Erythroblast (primary cell): ENCODE measurements at regions not wholly inside any gene's neighbourhood (a gene's known extent, or its start where the extent isn't known, plus 50 kb on each side); places are given as distances from the start of the nearest gene placed in this dataset.
"Not testable (repeated sequence)": the region's sequence is repeated elsewhere in the genome, so short reads cannot be mapped to it uniquely, and the experiment has no call there.

Experiments used
- GATA1 ChIP-seq: IDR thresholded peaks from 2 replicates; pipeline ENCODE4 v1.6.1; 2011; ENCODE audit warnings: low read depth, mild to moderate bottlenecking, control low read depth, low read length, moderate library complexity
- POLR2A ChIP-seq: IDR thresholded peaks from 2 replicates; pipeline ENCODE4 v1.6.1; 2011; ENCODE audit warnings: mild to moderate bottlenecking, low read length

GRCh38 chr18:55721006-55721405, 133.0 kb upstream of the TCF4 start:
- not testable (repeated sequence) for TF ChIP-seq POLR2A, GATA1
